IMR-90 (cell line): ENCODE measurements at regions not wholly inside any gene's neighbourhood (a gene's known extent, or its start where the extent isn't known, plus 50 kb on each side); places are given as distances from the start of the nearest gene placed in this dataset.

Experiments used
- ATAC-seq: fragments of 200-7000 bp; cut with Tn5 transposase; 2 replicates; pipeline ENCODE4 v1.9.1; 2020; ENCODE audit warnings: low read depth, mild to moderate bottlenecking, moderate library complexity
- BruUV-seq: library from RNA; stranded (reverse); fragments of 400-500 nt; replicated peaks from 2 replicates; lab custom pipeline; 2021; lab: Mats Ljungman, UMichigan
- CTCF ChIA-PET: fragments of 300-600 bp; formaldehyde crosslinking; extraction: SDS; loops from one replicate; lab custom pipeline; 2021; ENCODE audit warnings: antibody characterized with exemption; lab: Yijun Ruan, JAX
- POLR2A ChIA-PET: fragments of 300-600 bp; sonication (Branson Sonifier 250); formaldehyde crosslinking; loops from one replicate; lab custom pipeline; 2022; ENCODE audit warnings: antibody characterized with exemption; ENCODE audit not compliant: unreplicated experiment; lab: Charles Lee
- DNase-seq: peaks from one replicate; pipeline ENCODE4 v3.0.0; 2013
- H2AFZ ChIP-seq: replicated peaks from 2 replicates; pipeline ENCODE3; 2013; ENCODE audit warnings: low read length, mild to moderate bottlenecking; ENCODE audit not compliant: poor library complexity
- H2AK5ac ChIP-seq: 2 replicates; pipeline ENCODE4 v1.6.1; 2013; ENCODE audit warnings: low read depth, low read length, inconsistent platforms
- H2AK9ac ChIP-seq: replicated peaks from 2 replicates; pipeline ENCODE3; 2013; ENCODE audit warnings: mild to moderate bottlenecking, low read depth, low read length, moderate library complexity; ENCODE audit not compliant: poor library complexity
- H2BK120ac ChIP-seq: 2 replicates; pipeline ENCODE4 v1.6.1; 2013; ENCODE audit warnings: low read depth, low read length, inconsistent platforms
- H2BK15ac ChIP-seq: 3 replicates; pipeline ENCODE4 v1.6.1; 2013; ENCODE audit warnings: low read depth, low read length, inconsistent platforms
- H2BK20ac ChIP-seq: 2 replicates; pipeline ENCODE4 v1.6.1; 2013; ENCODE audit warnings: low read depth, mild to moderate bottlenecking, inconsistent platforms, low read length, moderate library complexity
- H2BK5ac ChIP-seq: 2 replicates; pipeline ENCODE4 v1.6.1; 2013; ENCODE audit warnings: mild to moderate bottlenecking, low read depth, low read length, inconsistent platforms; ENCODE audit not compliant: poor library complexity, severe bottlenecking
- H3K14ac ChIP-seq: replicated peaks from 2 replicates; pipeline ENCODE4 v1.6.1; 2013; ENCODE audit warnings: low read depth, low read length, inconsistent platforms
- H3K18ac ChIP-seq: 2 replicates; pipeline ENCODE4 v1.6.1; 2013; ENCODE audit warnings: low read depth, low read length, control low read depth
- H3K23ac ChIP-seq: 2 replicates; pipeline ENCODE4 v1.6.1; 2013; ENCODE audit warnings: low read depth, low read length, inconsistent platforms
- H3K27ac ChIP-seq: 2 replicates; pipeline ENCODE4 v1.5.1; 2013; ENCODE audit warnings: mild to moderate bottlenecking, control low read depth, low read length; ENCODE audit not compliant: insufficient read depth
- H3K27me3 ChIP-seq: 2 replicates; pipeline ENCODE4 v1.6.1; 2013; ENCODE audit warnings: low read length; ENCODE audit not compliant: control insufficient read depth, insufficient read depth
- H3K36me3 ChIP-seq: 2 replicates; pipeline ENCODE4 v1.6.1; 2013; ENCODE audit warnings: low read length, mixed read lengths; ENCODE audit not compliant: control insufficient read depth, insufficient read depth
- H3K4ac ChIP-seq: 2 replicates; pipeline ENCODE4 v1.6.1; 2013; ENCODE audit warnings: low read depth, low read length, inconsistent platforms
- H3K4me1 ChIP-seq: 2 replicates; pipeline ENCODE4 v1.6.1; 2013; ENCODE audit warnings: low read length, mixed read lengths; ENCODE audit not compliant: control insufficient read depth, insufficient read depth
- H3K4me2 ChIP-seq: 2 replicates; pipeline ENCODE4 v1.6.1; 2013; ENCODE audit warnings: low read depth, mild to moderate bottlenecking, control low read depth, low read length, moderate library complexity
- H3K4me3 ChIP-seq: 2 replicates; pipeline ENCODE4 v1.5.1; 2013; ENCODE audit warnings: low read depth, mild to moderate bottlenecking, control low read depth, low read length, moderate library complexity; ENCODE audit not compliant: insufficient read depth
- H3K56ac ChIP-seq: 2 replicates; pipeline ENCODE4 v1.6.1; 2013; ENCODE audit warnings: low read length, inconsistent platforms; ENCODE audit not compliant: insufficient read depth; ENCODE audit errors: extremely low read depth
- H3K79me1 ChIP-seq, 2 experiments: 2 replicates each; pipeline ENCODE4 v1.6.1; 2013; ENCODE audit warnings: low read length in 2 of 2, inconsistent platforms in 1 of 2, low read depth in 1 of 2
- H3K9ac ChIP-seq: 2 replicates; pipeline ENCODE4 v1.6.1; 2013; ENCODE audit warnings: low read depth, low read length, control low read depth
- H3K9me1 ChIP-seq: 2 replicates; pipeline ENCODE4 v1.6.1; 2013; ENCODE audit warnings: low read length, inconsistent platforms; ENCODE audit not compliant: insufficient read depth
- H3K9me3 ChIP-seq: 2 replicates; pipeline ENCODE4 v1.6.1; 2013; ENCODE audit warnings: low read length; ENCODE audit not compliant: control insufficient read depth, insufficient read depth
- H4K20me1 ChIP-seq: 2 replicates; pipeline ENCODE4 v1.6.1; 2013; ENCODE audit warnings: low read length, inconsistent platforms; ENCODE audit not compliant: insufficient read depth
- H4K5ac ChIP-seq: 2 replicates; pipeline ENCODE4 v1.6.1; 2013; ENCODE audit warnings: mild to moderate bottlenecking, low read depth, low read length, control low read depth
- H4K8ac ChIP-seq, 2 experiments: 2 replicates each; pipeline ENCODE4 v1.6.1; 2013; ENCODE audit warnings: low read depth in 2 of 2, low read length in 2 of 2, control low read depth in 1 of 2, inconsistent platforms in 1 of 2
- H4K91ac ChIP-seq: 2 replicates; pipeline ENCODE4 v1.6.1; 2013; ENCODE audit warnings: low read depth, low read length, inconsistent platforms; ENCODE audit not compliant: insufficient read depth
- BHLHE40 ChIP-seq: fragments of 150-350 bp; IDR thresholded peaks from 2 replicates; pipeline ENCODE4 v1.6.1; 2016; ENCODE audit warnings: mild to moderate bottlenecking, low read depth, low read length
- CEBPB ChIP-seq: IDR thresholded peaks from 2 replicates; pipeline ENCODE4 v1.6.1; 2012; ENCODE audit warnings: low read depth, low read length, improper control_type of control experiment
- CTCF ChIP-seq: conservative IDR thresholded peaks from 2 replicates; pipeline ENCODE4 v1.5.1; 2012; ENCODE audit warnings: mild to moderate bottlenecking, low read depth, low read length, improper control_type of control experiment
- ELK1 ChIP-seq: fragments of 150-350 bp; IDR thresholded peaks from 2 replicates; pipeline ENCODE4 v1.6.1; 2016; ENCODE audit warnings: low read depth, mild to moderate bottlenecking, low read length, moderate library complexity, borderline replicate concordance
- FOS ChIP-seq: fragments of 150-350 bp; IDR thresholded peaks from 2 replicates; pipeline ENCODE4 v1.6.1; 2016; ENCODE audit warnings: low read depth, low read length
- MAFK ChIP-seq: IDR thresholded peaks from 2 replicates; pipeline ENCODE4 v1.6.1; 2012; ENCODE audit warnings: low read depth, low read length, improper control_type of control experiment
- MAZ ChIP-seq: IDR thresholded peaks from 2 replicates; pipeline ENCODE4 v1.6.1; 2012; ENCODE audit warnings: low read depth, mild to moderate bottlenecking, low read length, improper control_type of control experiment, moderate library complexity, borderline replicate concordance
- MXI1 ChIP-seq: IDR thresholded peaks from 2 replicates; pipeline ENCODE4 v1.6.1; 2012; ENCODE audit warnings: low read depth, mild to moderate bottlenecking, low read length, moderate library complexity, borderline replicate concordance
- NFE2L2 ChIP-seq: fragments of 150-350 bp; IDR thresholded peaks from 2 replicates; pipeline ENCODE4 v1.6.1; 2016; ENCODE audit warnings: low read depth, mild to moderate bottlenecking, low read length
- POLR2A ChIP-seq: IDR thresholded peaks from 2 replicates; pipeline ENCODE4 v1.6.1; 2012; ENCODE audit warnings: mild to moderate bottlenecking, low read depth, low read length
- RCOR1 ChIP-seq: IDR thresholded peaks from 2 replicates; pipeline ENCODE4 v1.6.1; 2012; ENCODE audit warnings: mild to moderate bottlenecking, low read length, improper control_type of control experiment; ENCODE audit not compliant: insufficient replicate concordance
- RFX5 ChIP-seq: IDR thresholded peaks from 2 replicates; pipeline ENCODE4 v1.8.0; 2012; ENCODE audit warnings: low read depth, mild to moderate bottlenecking, low read length, moderate library complexity
- WGBS, 2 experiments: methylation state at CpG; one replicate each; pipeline versions ENCODE4 v1.1.5 to v1.1.7; 2013; ENCODE audit warnings: missing lambda C conversion rate in 2 of 2; ENCODE audit not compliant: insufficient read length in 1 of 2; ENCODE audit errors: extremely low coverage in 2 of 2; 5-methylcytosine and 5-hydroxymethylcytosine counted together
- dilution Hi-C: fragments of 300-500 bp; cut with HindIII; formaldehyde crosslinking; loops from one replicate; pipeline ENCODE4 v1.14.3; 2018; ENCODE audit warnings: low sequenced_read_pairs; ENCODE audit not compliant: unreplicated experiment
- in situ Hi-C: fragments of 300-500 bp; cut with MboI; formaldehyde crosslinking; loops from 3 replicates; pipeline ENCODE4 v1.14.3; 2019; ENCODE audit warnings: low sequenced_read_pairs, inconsistent platforms, mixed read lengths
- intact Hi-C: fragments of 100-400 bp; cut with micrococcal nuclease; formaldehyde crosslinking; loops from 2 replicates; pipeline ENCODE4 v1.10.0; 2022
- TF ChIP-seq, protein P1 (sequence below): fragments of 150-350 bp; IDR thresholded peaks from 2 replicates; pipeline ENCODE4 v1.6.1; 2017; ENCODE audit warnings: mild to moderate bottlenecking, antibody characterized with exemption, low read length, low read depth

DNA sequence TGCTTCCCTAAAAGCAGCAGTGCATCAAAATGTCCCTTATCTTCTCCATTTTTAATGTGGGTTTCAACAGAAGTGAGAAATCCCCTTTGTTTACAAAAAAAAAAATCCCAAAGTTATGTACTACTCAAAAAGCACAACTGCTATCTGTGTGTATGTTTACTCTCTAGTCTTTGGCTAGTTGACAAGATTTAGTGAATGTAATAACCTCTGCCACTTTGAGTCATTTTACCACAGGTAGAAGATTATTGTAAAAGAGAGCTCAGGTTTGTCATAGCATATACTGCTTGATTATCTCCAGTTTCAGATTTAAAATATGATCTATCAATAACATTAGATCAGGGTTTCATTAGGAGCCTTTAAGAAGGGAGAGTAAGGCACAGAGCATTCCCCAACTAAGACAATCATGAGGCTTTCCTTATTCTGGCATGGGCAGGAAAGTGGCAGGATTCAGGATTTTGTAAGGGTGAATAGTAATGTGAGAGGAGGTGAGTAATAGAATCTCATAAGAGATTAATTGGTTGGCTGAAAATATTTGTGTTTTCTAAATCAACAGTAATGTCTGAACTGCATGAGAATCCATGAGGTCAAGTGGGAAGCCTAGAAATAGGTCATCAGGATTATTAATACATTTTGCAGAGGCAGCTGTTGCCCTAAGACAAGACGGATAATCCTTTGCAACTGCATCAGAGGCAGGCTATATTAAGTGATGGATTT is 1780.3 kb upstream of the LRRTM1 start:
- Histone ChIP-seq H3K4me2 (no peak overlapping the region), H4K5ac (no peak overlapping the region), H3K79me1 (no peaks in the 10 kb centered on the region), H3K14ac (no peak overlapping the region), H3K9ac (no peak overlapping the region), H2BK20ac (no peak overlapping the region), H3K27me3 (no peaks in the 10 kb centered on the region), H4K20me1 (no peaks in the 10 kb centered on the region), H3K4ac (no peak overlapping the region), H3K9me1 (no peaks in the 10 kb centered on the region), H2AFZ (no peak overlapping the region), H4K91ac (no peak overlapping the region), H2AK9ac (no peak overlapping the region), H3K9me3 (peaks cover 6% of the 10 kb centered on the region; the same call in 1 of the 2 replicates), H3K27ac (no peak overlapping the region), H3K23ac (no peak overlapping the region), H3K4me1 (no peaks in the 10 kb centered on the region), H2BK5ac (no peak overlapping the region), H2BK120ac (no peak overlapping the region), H3K56ac (no peak overlapping the region), H3K18ac (no peak overlapping the region), H2BK15ac (no peak overlapping the region), H3K4me3 (no peak overlapping the region), H2AK5ac (no peak overlapping the region), H4K8ac (no peak overlapping the region), H3K36me3 (no peaks in the 10 kb centered on the region)
- ATAC-seq (no peak), DNase-seq (no peak)
- in situ Hi-C loops, result no loop called here
- WGBS, 2 experiments, result no CpG with 5 or more reads among the region's 1 CpG
- ChIA-PET POLR2A (no interaction called here), CTCF (interaction anchor here (0.6 kb wide), 1 partner anchor 154 kb away, joined by 4 read pairs; no protein-coding TSS in a partner anchor)
- TF ChIP-seq MAZ (no peak), MXI1 (no peak), RFX5 (no peak), RCOR1 (no peak), NFE2L2 (no peak), ELK1 (no peak), FOS (no peak), CTCF (no peak), MAFK (no peak), CEBPB (no peak), POLR2A (no peak), BHLHE40 (no peak)
- TF ChIP-seq, protein P1, sequence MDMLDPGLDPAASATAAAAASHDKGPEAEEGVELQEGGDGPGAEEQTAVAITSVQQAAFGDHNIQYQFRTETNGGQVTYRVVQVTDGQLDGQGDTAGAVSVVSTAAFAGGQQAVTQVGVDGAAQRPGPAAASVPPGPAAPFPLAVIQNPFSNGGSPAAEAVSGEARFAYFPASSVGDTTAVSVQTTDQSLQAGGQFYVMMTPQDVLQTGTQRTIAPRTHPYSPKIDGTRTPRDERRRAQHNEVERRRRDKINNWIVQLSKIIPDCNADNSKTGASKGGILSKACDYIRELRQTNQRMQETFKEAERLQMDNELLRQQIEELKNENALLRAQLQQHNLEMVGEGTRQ, result no peak
- intact Hi-C loops, result no loop called here
- BruUV-seq, result no TSS peak
- dilution Hi-C loops, result no loop called here
